Daoy (cell line): ENCODE measurements at regions not wholly inside any gene's neighbourhood (a gene's known extent, or its start where the extent isn't known, plus 50 kb on each side); places are given as distances from the start of the nearest gene placed in this dataset.
"Not testable (repeated sequence)": the region's sequence is repeated elsewhere in the genome, so short reads cannot be mapped to it uniquely, and the experiment has no call there.

Experiments
- DNase-seq: peaks from one replicate; pipeline ENCODE4 v3.0.0-alpha.2; 2015; ENCODE audit warnings: low read depth

DNA sequence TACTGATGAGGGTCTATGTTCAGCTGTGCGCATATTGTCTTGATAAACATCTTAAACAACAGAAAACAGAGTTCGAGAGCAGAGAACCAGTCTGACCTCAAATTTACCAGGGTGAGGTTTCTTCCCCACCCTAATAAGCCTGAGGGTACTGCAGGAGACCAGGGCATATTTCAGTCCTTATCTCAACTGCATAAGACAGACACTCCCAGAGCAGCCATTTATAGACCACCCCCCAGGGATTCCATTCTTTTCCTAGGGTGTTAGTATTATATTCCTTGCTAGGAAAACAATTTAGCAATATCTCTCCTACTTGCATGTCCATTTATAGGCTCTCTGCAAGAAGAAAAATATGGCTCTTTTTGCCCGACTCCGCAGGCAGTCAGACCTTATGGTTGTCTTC lies 89.5 kb upstream of the POMZP3 start:
- DNase-seq, result not testable (repeated sequence)

DNA sequence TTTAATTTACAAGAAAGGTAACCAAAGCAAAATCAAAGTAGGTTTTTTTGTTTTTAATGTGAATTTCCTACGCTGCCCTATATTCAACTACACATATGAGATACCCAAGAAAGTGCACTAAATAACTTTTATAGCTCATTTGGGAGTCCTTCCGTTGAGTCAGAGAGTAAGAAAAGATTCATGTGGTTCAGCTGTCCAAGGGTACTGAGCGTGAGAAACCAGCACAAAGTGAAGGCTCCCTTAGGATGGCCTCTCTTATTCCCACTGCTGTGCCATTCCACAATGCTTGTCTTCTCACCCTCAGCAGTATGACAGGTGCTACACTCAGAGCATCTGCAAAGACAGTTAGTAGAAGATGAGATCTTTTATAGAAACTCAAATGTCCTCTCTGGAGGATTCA lies 85.8 kb upstream of the POMZP3 start:
- DNase-seq, result not testable (repeated sequence)

DNA sequence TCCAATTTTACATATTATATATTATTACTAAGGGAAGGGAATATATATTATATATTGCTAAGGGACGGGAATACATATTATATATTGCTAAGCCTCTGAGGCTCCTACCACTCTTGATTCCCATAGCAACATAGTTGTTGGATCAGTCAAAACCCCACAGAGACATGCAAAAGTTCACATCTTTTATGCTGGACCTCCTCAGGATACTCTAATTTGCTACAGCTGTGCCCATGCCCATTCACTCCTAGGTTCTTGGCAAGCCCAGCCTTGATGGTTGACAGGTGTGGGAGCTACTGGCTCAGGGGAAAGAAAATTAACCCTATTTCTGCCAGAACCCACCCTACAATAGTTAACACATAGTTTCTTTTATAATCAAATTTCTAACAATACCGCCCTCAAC lies 84.6 kb upstream of the POMZP3 start:
- DNase-seq, result not testable (repeated sequence)

DNA sequence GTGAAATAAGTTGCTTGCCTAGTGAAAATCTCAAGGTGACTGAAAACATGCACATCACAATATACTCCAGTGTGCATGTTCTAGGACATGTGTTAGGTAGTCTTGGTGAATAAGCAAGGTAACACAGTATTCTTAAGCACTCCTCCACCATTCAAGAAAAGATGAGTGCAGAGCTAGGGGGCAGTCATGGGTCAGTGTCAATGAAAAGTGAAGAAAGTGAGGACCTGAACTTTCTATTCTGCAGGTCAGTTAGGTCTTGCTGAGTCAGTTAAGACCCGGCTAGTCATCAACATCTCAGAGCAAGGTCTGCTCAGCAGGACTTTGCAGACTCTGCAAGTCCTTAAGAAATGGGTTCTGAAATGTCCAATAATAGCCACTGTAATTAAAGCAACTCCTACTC lies 82.6 kb upstream of the POMZP3 start:
- not testable (repeated sequence) for DNase-seq

DNA sequence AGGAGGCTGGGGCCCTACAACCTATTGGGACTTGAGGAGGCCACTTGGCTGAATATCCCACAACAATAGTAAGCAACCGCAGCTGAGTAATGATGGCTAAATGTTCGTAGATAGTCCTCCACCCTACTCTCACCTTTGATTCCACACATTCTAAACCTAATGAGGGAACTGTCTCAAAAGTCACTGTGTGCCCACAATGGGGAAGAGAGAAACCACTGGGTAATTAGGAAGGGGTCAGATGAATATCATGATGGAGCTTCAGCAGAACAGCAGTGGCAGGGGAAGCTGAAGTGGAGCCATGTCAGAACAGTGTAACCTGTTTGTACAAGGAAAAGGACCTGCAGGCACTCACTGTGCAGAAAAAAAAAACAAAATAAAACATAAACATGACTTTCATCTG lies 81.4 kb upstream of the POMZP3 start:
- DNase-seq, result not testable (repeated sequence)

DNA sequence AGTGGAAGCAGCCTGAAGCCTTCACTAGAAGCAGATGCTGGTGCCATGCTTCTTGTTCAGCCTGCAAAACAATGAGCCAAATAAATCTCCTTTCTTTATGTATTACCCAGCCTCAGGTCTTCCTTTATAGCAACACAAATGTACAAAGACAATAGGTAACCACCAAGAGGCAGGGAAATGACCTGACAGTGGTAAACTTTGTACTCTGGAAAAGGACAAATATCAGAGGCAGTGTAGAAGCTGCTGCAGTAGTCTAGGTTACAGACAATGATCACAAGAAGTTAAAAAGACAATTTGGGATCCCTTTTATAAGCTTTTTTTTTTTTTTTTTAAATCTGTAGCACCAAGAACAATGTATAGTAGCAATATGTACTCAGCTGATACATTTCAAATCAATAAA lies 76.7 kb upstream of the POMZP3 start:
- not testable (repeated sequence) for DNase-seq

DNA sequence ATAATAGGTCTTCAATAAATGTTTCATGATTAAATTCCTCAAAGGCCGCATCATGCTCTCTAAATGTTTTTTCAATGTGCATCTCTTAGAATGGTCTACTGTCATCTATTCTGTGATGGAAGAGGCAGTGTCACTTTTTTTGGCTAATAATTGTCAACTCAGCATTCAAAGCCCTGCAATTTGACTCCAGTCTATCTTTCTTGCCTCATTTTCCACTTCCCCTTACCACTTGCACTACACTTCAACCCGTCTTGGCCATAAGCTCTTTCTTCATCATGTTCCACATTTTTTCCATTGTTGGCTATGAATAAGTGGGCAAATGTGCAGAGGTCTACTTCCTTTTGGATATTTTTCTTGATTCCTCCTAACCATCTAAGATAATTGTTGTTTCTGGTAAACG lies 59.2 kb upstream of the POMZP3 start:
- not testable (repeated sequence) for DNase-seq

DNA sequence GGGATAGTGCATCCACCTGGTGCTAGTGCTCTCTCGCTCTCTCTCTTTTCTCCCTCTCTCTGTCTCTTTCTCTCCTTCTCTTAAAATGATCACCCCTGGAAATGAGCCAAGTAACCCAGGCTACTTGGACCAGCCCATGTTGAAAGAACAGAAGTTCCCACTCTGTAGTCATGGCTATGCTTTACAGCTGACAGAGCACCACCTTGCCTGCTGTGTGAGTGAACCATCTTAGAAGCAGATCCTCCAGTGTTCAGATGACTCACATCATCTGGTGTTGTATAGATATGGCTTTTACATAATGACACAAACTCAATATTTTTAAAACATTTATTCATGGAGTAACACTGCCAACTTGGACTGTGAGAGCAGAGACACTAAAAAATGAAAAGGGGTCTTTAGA lies 57.7 kb upstream of the POMZP3 start:
- DNase-seq, result not testable (repeated sequence)

DNA sequence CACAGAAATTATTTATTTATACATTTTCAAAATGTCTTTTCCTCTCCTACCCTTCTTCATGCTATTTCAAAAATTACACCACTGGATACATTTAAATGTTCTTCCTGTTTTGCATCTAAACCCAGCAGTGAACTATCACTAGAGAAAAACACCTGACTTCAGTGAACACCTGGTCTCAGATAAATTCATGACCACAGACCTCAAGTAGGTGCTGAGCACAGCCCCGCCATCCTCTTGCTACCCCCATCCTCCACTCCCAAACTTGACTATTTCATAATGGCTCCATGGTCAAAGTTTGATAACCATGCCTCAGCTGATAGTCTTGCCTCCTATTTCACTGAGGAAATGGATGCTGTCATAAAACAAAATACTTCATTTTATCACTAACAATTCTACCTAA lies 56.6 kb upstream of the POMZP3 start:
- DNase-seq, result not testable (repeated sequence)

DNA sequence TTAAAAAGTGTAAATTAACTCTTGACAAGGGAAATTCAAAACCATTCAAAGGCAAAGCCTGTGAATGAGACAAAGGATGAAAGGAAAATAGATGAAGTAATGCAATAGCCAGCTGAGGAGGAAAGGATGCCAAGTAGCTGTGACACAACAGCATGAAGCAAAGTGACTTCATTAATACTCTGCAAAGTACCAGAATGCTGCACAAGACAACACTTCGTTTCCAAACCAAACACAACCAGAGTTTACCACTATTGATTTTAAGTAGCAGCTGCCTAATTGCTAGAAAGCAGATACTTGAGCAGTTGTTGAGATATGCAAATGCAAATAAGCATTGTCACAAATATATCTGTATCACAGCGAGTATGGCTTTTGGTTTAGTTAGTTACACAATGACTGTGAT lies 54.7 kb upstream of the POMZP3 start:
- not testable (repeated sequence) for DNase-seq

DNA sequence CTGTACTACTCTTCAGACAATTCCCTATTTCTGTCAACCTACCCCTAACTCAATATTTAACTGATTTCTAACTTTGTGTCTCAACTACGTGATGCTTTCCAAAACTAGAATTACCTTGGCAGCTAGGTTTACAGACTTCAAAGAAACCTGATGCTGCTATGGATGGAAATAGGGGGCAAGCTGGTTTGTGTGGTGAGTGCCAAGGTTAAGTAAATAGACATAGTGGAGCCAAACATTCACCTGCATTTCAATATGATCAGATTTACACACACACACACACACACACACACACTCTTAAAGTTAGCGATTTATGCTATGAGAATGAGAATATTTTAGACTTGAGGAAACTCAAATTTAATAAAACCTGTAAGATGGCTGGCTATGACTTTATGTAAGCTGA lies 52.1 kb upstream of the POMZP3 start:
- DNase-seq, result not testable (repeated sequence)

DNA sequence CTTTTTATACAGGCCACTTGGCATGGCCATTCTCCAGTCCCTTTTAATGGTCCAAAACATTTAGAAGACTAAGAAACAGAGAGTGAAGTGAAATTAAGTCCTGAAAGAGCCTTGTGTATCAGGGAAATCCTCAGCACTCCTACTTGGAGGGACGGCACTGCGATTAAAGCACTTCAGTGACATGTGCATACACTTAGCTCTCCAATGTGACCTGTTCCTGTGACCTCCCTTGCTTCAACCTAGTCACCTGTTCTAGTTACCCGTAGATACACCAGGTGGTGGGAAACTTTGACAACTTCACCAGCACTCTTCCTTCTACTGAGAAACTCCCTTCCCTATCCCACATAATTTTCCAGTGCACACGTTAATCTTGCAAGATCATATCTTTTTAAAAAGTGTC lies 51.4 kb upstream of the POMZP3 start:
- not testable (repeated sequence) for DNase-seq

DNA sequence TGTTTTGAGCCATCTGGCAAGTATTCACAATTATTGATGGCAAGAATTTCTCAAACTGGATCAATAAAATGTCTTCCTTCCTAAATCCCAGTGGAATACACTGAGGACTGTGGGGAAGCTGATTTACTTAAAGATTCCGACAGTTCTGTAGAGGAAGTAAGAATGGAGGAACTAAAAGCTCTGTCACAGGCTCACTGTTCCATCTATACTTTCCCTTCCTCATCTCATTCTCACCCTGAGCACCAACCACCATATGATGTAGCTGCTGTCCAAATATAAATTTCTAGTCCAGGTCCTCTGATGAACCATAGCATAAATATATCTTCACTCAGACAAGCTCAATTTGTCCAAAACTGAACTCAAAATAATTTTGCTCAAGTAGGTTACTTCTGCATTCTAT lies 49.8 kb upstream of the POMZP3 start:
- not testable (repeated sequence) for DNase-seq
